Activated CD8-positive, alpha-beta memory T cell treated with anti-CD3 and anti-CD28 coated beads for 36 hours (primary cell): ENCODE measurements at regions not wholly inside any gene's neighbourhood (a gene's known extent, or its start where the extent isn't known, plus 50 kb on each side); places are given as distances from the start of the nearest gene placed in this dataset.

Experiments
- CTCF ChIA-PET: fragments of 350-600 bp; sonication (Branson Sonifier 250); formaldehyde crosslinking; loops from one replicate; lab custom pipeline; 2021; ENCODE audit warnings: antibody characterized with exemption; lab: Charles Lee
- POLR2A ChIA-PET: fragments of 350-600 bp; sonication (Branson Sonifier 250); formaldehyde crosslinking; loops from one replicate; lab custom pipeline; 2021; ENCODE audit warnings: antibody characterized with exemption; lab: Charles Lee

DNA sequence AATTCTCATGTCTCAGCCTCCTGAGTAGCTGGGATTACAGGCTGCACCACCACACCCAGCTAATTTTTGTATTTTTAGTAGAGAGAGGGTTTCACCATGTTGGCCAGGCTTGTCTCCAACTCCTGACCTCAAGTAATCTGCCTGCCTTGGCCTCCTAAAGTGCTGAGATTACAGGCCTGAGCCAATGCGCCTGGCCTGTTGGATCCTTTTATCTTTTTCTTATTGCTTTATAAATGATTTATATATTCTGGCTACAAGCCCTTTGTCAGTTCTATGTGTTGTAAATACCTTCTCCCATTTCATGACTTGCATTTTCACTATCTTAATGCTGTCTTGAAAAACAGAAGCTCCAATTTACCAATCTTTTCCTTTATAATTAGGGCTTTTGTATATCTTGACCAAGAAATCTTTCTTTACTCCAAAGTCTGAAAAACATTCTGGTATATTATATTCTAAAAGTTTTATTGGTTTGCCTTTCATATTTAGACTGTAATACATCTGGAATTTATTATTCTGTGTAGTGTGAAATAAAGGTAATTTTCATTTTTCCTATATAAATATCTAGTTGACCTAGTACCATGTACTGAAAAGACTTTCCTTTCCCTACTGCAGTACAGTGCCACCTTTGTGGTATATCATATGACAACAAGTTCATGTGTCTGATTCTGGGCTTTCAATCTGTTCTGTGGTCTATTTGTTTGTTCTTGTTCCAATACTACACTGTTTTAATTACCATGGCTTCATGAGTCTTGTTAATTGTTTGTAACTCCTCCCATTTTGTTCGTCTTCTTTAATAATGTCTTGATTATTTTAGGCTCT is 52.9 kb upstream of the RNU6-1 start:
- POLR2A ChIA-PET: no interaction called here
- CTCF ChIA-PET: no interaction called here

- CTCF ChIA-PET: interaction anchor here (0.7 kb wide), 1 partner anchor 980 kb away, joined by 3 read pairs; no protein-coding TSS in a partner anchor
Observed at GRCh38 chr15:67895237-67895636, 55.4 kb upstream of the RNU6-1 start.

GRCh38 chr15:67897646-67898339 is 57.9 kb upstream of the RNU6-1 start:
- CTCF ChIA-PET: no interaction called here
- POLR2A ChIA-PET: no interaction called here

More at GRCh38 chr15:67895237-67895636, 55.4 kb upstream of the RNU6-1 start:
- POLR2A ChIA-PET: no interaction called here

- ChIA-PET POLR2A (no interaction called here), CTCF (no interaction called here)
Observed at GRCh38 chr15:67899596-67900283, 59.9 kb upstream of the RNU6-1 start.

- CTCF ChIA-PET: no interaction called here
- POLR2A ChIA-PET: no interaction called here
Observed at GRCh38 chr15:67900621-67901147, 60.8 kb upstream of the RNU6-1 start.

GRCh38 chr15:67901922-67902321 is 62.1 kb upstream of the RNU6-1 start:
- CTCF ChIA-PET: no interaction called here
- POLR2A ChIA-PET: no interaction called here

DNA sequence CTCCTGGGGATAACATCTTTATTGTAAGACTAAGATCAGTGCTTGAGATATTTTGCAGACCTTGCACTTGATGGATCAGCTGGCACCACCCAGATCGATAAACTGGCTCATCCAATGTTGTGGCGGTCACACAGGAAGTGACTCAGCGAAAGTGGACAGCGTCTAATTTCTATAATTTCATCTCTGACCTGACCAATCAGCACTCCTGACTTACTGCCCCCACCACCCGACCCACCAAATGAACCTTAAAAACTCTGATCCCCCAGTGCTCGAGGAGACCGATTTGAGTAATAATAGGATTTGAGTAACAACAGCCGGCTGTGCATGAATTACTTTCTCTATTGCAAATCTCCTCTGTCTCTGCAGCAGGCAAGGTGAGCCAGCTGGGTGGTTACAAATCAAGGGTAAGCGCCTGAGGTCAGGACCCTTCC is 62.7 kb upstream of the RNU6-1 start:
- ChIA-PET CTCF (no interaction called here), POLR2A (no interaction called here)

- CTCF ChIA-PET: no interaction called here
- POLR2A ChIA-PET: interaction anchor here (0.6 kb wide), 1 partner anchor 1923 kb away, joined by 3 read pairs; no protein-coding TSS in a partner anchor
Observed at GRCh38 chr15:67903708-67904107, 63.9 kb upstream of the RNU6-1 start.

- ChIA-PET POLR2A (no interaction called here), CTCF (no interaction called here)
Observed at GRCh38 chr15:67905628-67906027, 65.8 kb upstream of the RNU6-1 start.

- ChIA-PET CTCF (no interaction called here), POLR2A (no interaction called here)
Observed at GRCh38 chr15:67906382-67906781, 66.5 kb upstream of the RNU6-1 start.

GRCh38 chr15:67907184-67907723 is 67.4 kb upstream of the RNU6-1 start:
- CTCF ChIA-PET: no interaction called here
- POLR2A ChIA-PET: no interaction called here

DNA sequence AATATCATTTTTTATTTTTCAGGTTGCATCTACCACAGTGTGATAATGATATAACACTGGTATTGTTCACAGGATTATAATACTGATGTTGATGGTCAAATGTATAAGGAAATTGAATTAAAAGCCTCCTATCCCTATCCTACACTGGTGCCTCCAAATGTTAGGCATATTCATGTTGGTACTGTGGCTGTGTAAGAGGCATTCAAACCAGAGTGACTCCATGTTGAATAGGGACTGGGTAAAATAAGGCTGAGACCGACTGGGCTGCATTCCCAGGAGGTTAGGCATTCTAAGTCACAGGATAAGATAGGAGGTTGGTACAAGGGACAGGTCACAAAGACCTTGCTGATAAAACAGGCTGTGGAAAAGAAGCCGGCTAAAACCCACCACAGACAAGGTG is 68.9 kb upstream of the RNU6-1 start:
- ChIA-PET POLR2A (no interaction called here), CTCF (no interaction called here)

DNA sequence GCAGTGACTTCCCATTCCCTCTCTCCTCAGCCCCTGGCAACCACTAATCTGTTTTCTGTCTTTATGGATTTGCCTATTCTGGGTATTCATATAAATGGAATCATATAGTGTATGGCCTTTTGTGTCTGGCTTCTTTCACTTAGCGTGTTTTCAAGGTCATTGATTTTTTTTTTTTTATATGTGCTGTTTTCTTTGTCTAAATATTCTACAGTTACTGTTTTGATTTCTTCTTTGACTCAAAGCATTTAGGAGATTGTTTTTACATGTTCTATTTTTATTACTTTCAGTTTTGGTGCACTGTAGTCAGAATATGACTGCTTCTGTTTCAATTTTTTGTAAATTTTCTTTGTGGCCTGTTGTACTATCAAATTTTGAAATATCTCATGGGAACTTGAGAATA is 71.9 kb upstream of the RNU6-1 start:
- POLR2A ChIA-PET: no interaction called here
- CTCF ChIA-PET: interaction anchor here (0.6 kb wide), 1 partner anchor 743 kb away, joined by 4 read pairs; no protein-coding TSS in a partner anchor

DNA sequence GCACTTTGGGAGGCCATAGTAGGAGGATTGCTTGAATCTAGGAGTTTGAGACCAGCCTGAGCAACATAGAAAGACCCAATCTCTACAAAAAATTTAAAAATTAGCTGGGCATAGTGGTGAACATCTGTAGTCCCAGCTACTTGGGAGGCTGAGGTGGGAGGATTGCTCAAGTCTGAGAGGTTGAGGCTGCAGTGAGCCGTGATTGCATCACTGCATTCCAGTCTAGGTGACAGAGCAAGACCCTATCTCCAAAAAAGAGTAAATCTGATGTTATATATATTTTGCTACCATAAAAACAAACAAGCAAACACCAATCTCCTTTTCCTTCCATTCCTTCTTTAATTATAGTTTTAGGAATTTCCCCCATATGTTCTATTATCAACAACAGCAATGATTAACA is 74.2 kb upstream of the RNU6-1 start:
- CTCF ChIA-PET: no interaction called here
- POLR2A ChIA-PET: no interaction called here

GRCh38 chr15:67914537-67915460 is 75.0 kb upstream of the RNU6-1 start:
- POLR2A ChIA-PET: no interaction called here

GRCh38 chr15:67915461-67916374 is 75.9 kb upstream of the RNU6-1 start:
- POLR2A ChIA-PET: no interaction called here
- CTCF ChIA-PET: interaction anchor here (0.6 kb wide), 1 partner anchor 551 kb away, joined by 3 read pairs; no protein-coding TSS in a partner anchor

More at GRCh38 chr15:67914537-67915460, 75.0 kb upstream of the RNU6-1 start:
- CTCF ChIA-PET: no interaction called here

GRCh38 chr15:67916565-67916964 is 76.7 kb upstream of the RNU6-1 start:
- CTCF ChIA-PET: interaction anchor here (0.6 kb wide), 1 partner anchor 551 kb away, joined by 3 read pairs; no protein-coding TSS in a partner anchor

More at GRCh38 chr15:67916565-67916964, 76.7 kb upstream of the RNU6-1 start:
- POLR2A ChIA-PET: no interaction called here
